ENCODE measurements at regions not wholly inside any gene's neighbourhood (a gene's known extent, or its start where the extent isn't known, plus 50 kb on each side); places are given as distances from the start of the nearest gene placed in this dataset.

DNA sequence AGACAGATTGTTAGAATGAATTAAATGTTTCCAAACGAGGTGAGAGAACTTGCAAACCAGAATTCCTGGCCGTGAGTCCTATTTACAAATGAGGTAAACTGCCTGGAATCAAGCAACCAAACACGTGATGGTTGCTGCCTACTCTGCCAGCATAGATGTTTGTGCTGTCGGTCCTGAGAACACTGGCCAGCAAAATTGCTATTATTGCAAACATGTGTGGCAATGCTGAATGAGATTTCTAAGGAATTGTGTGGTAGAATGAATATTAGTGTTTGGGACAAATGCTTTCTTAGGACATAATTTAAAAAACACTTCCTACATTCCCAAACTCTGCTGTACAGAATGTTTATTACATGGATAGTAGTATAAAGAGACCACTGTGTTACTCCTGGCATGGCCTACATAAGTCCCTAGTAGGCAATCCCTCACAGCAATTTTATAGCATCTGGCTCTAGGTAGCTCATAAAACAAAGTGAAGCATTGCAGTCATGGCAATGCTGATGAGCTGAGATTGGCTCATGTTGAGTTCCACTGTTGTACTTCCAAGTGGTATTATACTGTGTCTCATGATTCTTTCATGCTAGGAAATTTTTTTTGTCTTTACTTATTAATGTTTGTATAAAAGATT is 605.2 kb upstream of the EPHA5 start:
- TF ChIP-seq FOXM1 (IDR thresholded peaks at IDR 0.05; ENCODE audit: borderline replicate concordance, low read depth) (no peak), TCF12 (IDR thresholded peaks at IDR 0.05; ENCODE audit: low read depth) (no peak), EP300 (IDR thresholded peaks at IDR 0.05; ENCODE audit: borderline replicate concordance) (no peak), ZBTB7A (IDR thresholded peaks at IDR 0.05; ENCODE audit: low read depth) (no peak), RAD21 (IDR thresholded peaks at IDR 0.05; ENCODE audit: low read depth) (no peak), REST (IDR thresholded peaks at IDR 0.05; ENCODE audit: low read depth) (no peak), CEBPB (IDR thresholded peaks at IDR 0.05) (no peak), TEAD4 (IDR thresholded peaks at IDR 0.05) (no peak), TAF1 (IDR thresholded peaks at IDR 0.05; ENCODE audit: low read depth) (no peak), NFIC (IDR thresholded peaks at IDR 0.05) (no peak), YY1 (IDR thresholded peaks at IDR 0.05; ENCODE audit: low read depth) (no peak), EGR1 (IDR thresholded peaks at IDR 0.05) (no peak), CREB1 (IDR thresholded peaks at IDR 0.05; ENCODE audit: low read depth) (no peak)
- TF ChIP-seq, protein P1, sequence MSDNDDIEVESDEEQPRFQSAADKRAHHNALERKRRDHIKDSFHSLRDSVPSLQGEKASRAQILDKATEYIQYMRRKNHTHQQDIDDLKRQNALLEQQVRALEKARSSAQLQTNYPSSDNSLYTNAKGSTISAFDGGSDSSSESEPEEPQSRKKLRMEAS (IDR thresholded peaks at IDR 0.05): no peak
- TF ChIP-seq, protein P2, sequence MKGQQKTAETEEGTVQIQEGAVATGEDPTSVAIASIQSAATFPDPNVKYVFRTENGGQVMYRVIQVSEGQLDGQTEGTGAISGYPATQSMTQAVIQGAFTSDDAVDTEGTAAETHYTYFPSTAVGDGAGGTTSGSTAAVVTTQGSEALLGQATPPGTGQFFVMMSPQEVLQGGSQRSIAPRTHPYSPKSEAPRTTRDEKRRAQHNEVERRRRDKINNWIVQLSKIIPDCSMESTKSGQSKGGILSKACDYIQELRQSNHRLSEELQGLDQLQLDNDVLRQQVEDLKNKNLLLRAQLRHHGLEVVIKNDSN (IDR thresholded peaks at IDR 0.05): no peak

GRCh38 chr4:66273110-66273509 is 602.8 kb upstream of the EPHA5 start:
- TF ChIP-seq EP300 (IDR thresholded peaks at IDR 0.05; ENCODE audit: borderline replicate concordance) (no peak), REST (IDR thresholded peaks at IDR 0.05; ENCODE audit: low read depth) (no peak), ZBTB7A (IDR thresholded peaks at IDR 0.05; ENCODE audit: low read depth) (no peak), YY1 (IDR thresholded peaks at IDR 0.05; ENCODE audit: low read depth) (no peak), TEAD4 (IDR thresholded peaks at IDR 0.05) (no peak), CEBPB (IDR thresholded peaks at IDR 0.05) (no peak)
- TF ChIP-seq, protein P1 (IDR thresholded peaks at IDR 0.05): no peak
- TF ChIP-seq, protein P2 (IDR thresholded peaks at IDR 0.05): no peak

GRCh38 chr4:66266035-66266434 is 595.7 kb upstream of the EPHA5 start:
- no peak for TF ChIP-seq TAF1 (IDR thresholded peaks at IDR 0.05; ENCODE audit: low read depth)
- TF ChIP-seq, protein P1 (IDR thresholded peaks at IDR 0.05): no peak

DNA sequence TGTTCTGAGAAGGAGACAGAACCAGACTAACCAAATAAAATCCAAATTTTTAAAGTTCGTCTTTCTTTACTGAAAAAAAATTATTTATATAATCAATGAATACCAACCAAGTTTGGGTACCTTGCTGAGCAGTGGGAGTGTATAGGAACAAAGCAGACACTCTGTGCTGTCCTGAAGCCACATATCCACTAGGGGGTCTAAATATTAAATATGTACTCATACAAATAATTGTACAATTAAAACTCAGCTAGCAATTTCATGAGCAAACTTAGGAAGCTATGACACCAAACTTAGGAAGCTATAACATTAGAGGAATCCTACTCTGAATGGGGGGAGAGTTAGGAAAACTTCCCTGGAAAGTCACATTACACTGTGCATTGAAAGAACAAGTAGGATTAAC is 582.0 kb upstream of the EPHA5 start:
- no peak for TF ChIP-seq EGR1 (IDR thresholded peaks at IDR 0.05)
- TF ChIP-seq CREB1 (IDR thresholded peaks at IDR 0.05; ENCODE audit: low read depth): no peak
- TF ChIP-seq EP300 (IDR thresholded peaks at IDR 0.05; ENCODE audit: borderline replicate concordance): no peak
- no peak for TF ChIP-seq TEAD4 (IDR thresholded peaks at IDR 0.05)
- no peak for TF ChIP-seq YY1 (IDR thresholded peaks at IDR 0.05; ENCODE audit: low read depth)
- TF ChIP-seq, protein P1 (IDR thresholded peaks at IDR 0.05): no peak
- no peak for TF ChIP-seq TCF12 (IDR thresholded peaks at IDR 0.05; ENCODE audit: low read depth)
- TF ChIP-seq RAD21 (IDR thresholded peaks at IDR 0.05; ENCODE audit: low read depth): no peak
- no peak for TF ChIP-seq REST (IDR thresholded peaks at IDR 0.05; ENCODE audit: low read depth)
- TF ChIP-seq, protein P2 (IDR thresholded peaks at IDR 0.05): no peak
- TF ChIP-seq TAF1 (IDR thresholded peaks at IDR 0.05; ENCODE audit: low read depth): no peak
- no peak for TF ChIP-seq ZBTB7A (IDR thresholded peaks at IDR 0.05; ENCODE audit: low read depth)
- TF ChIP-seq FOXM1 (IDR thresholded peaks at IDR 0.05; ENCODE audit: borderline replicate concordance, low read depth): no peak
- no peak for TF ChIP-seq CEBPB (IDR thresholded peaks at IDR 0.05)
- no peak for TF ChIP-seq NFIC (IDR thresholded peaks at IDR 0.05)
